B cell (primary cell): ENCODE measurements at regions not wholly inside any gene's neighbourhood (a gene's known extent, or its start where the extent isn't known, plus 50 kb on each side); places are given as distances from the start of the nearest gene placed in this dataset.

Experiments used
- ATAC-seq: fragments of 200-7000 bp; cut with Tn5 transposase; one replicate; pipeline ENCODE4 v1.10.0; 2021; ENCODE audit warnings: low read depth, mild to moderate bottlenecking, moderate number of reproducible peaks, moderate library complexity
- CTCF ChIA-PET: fragments of 350-600 bp; sonication (Branson Sonifier 250); formaldehyde crosslinking; loops from one replicate; lab custom pipeline; 2021; ENCODE audit warnings: antibody characterized with exemption, inconsistent platforms; lab: Charles Lee
- POLR2A ChIA-PET: fragments of 350-600 bp; sonication (Branson Sonifier 250); formaldehyde crosslinking; loops from one replicate; lab custom pipeline; 2021; ENCODE audit warnings: antibody characterized with exemption; lab: Charles Lee
- DNase-seq: peaks from one replicate; pipeline ENCODE4 v3.0.0; 2013
- H2AFZ ChIP-seq: 2 replicates; pipeline ENCODE4 v1.6.1; 2012; ENCODE audit warnings: mild to moderate bottlenecking, low read depth, low read length; ENCODE audit not compliant: insufficient read depth, poor library complexity, severe bottlenecking
- H3K27ac ChIP-seq, 2 donors: 1 replicate in 1 of 2; 2 replicates in 1 of 2; pipeline ENCODE4 v1.5.1; 2012 to 2013; ENCODE audit warnings: low read length in 2 of 2, mild to moderate bottlenecking in 2 of 2, moderate library complexity in 1 of 2
- H3K27me3 ChIP-seq, 4 experiments: fragments of 200-600 bp in 1 of 4; sonication (generic) in 1 of 4; replicated peaks in 1 of 4; 1 replicate in 2 of 4; 2 replicates in 2 of 4; pipeline versions ENCODE4 v1.6.1 to v1.7.0; 2013 to 2016; ENCODE audit warnings: low read length in 3 of 4, mild to moderate bottlenecking in 2 of 4, mixed read lengths in 1 of 4, moderate library complexity in 1 of 4; ENCODE audit not compliant: insufficient read depth in 4 of 4, control insufficient read depth in 3 of 4; ENCODE audit errors: control extremely low read depth in 1 of 4
- H3K36me3 ChIP-seq, 2 experiments: replicated peaks in 1 of 2; 1 replicate in 1 of 2; 2 replicates in 1 of 2; pipeline versions ENCODE4 v1.6.1 to v1.7.1; 2013; ENCODE audit warnings: low read length in 1 of 2; ENCODE audit not compliant: insufficient read depth in 2 of 2, control insufficient read depth in 1 of 2; ENCODE audit errors: control extremely low read depth in 1 of 2, extremely low read depth in 1 of 2
- H3K4me1 ChIP-seq, 2 donors: fragments of 200-600 bp in 1 of 2; sonication (generic) in 1 of 2; 1 replicate in 1 of 2; 2 replicates in 1 of 2; pipeline versions ENCODE4 v1.5.1 to v1.6.1; 2013 to 2017; ENCODE audit warnings: low read length in 2 of 2; ENCODE audit not compliant: control insufficient read depth in 2 of 2, insufficient read depth in 2 of 2
- H3K4me2 ChIP-seq: replicated peaks from 2 replicates; pipeline ENCODE3; 2012; ENCODE audit warnings: mild to moderate bottlenecking, low read depth, low read length; ENCODE audit not compliant: poor library complexity, severe bottlenecking
- H3K4me3 ChIP-seq, 5 experiments: fragments of 200-600 bp in 1 of 5; sonication (generic) in 1 of 5; 1 replicate in 3 of 5; 2 replicates in 2 of 5; pipeline versions ENCODE4 v1.5.1 to v1.7.0; 2011 to 2016; ENCODE audit warnings: low read length in 4 of 5, mild to moderate bottlenecking in 4 of 5, low read depth in 2 of 5, control low read depth in 1 of 5, moderate library complexity in 1 of 5; ENCODE audit not compliant: insufficient read depth in 1 of 5; ENCODE audit errors: control extremely low read depth in 1 of 5, extremely low read depth in 1 of 5
- H3K79me2 ChIP-seq: fragments of 200-600 bp; sonication (generic); one replicate; pipeline ENCODE4 v1.6.0; 2016; ENCODE audit warnings: low read length; ENCODE audit not compliant: control insufficient read depth, insufficient read depth
- H3K9ac ChIP-seq: fragments of 200-600 bp; sonication (generic); 2 replicates; pipeline ENCODE4 v1.6.1; 2017; ENCODE audit warnings: mild to moderate bottlenecking, low read length, moderate library complexity
- H3K9me3 ChIP-seq, 3 donors: one replicate each; pipeline versions ENCODE4 v1.6.1 to v1.7.1; 2013; ENCODE audit warnings: low read length in 2 of 3; ENCODE audit not compliant: control insufficient read depth in 2 of 3, insufficient read depth in 1 of 3; ENCODE audit errors: control extremely low read depth in 1 of 3
- H4K20me1 ChIP-seq: 2 replicates; pipeline ENCODE4 v1.6.0; 2012; ENCODE audit warnings: mild to moderate bottlenecking, low read length; ENCODE audit not compliant: insufficient read depth, control insufficient read depth, poor library complexity, severe bottlenecking
- H3K27ac Mint-ChIP-seq: one replicate; pipeline ENCODE4 v1.8.0; 2021; ENCODE audit warnings: mixed read lengths
- H3K27me3 Mint-ChIP-seq: one replicate; pipeline ENCODE4 v1.8.0; 2021; ENCODE audit warnings: mixed read lengths
- H3K4me1 Mint-ChIP-seq: one replicate; pipeline ENCODE4 v1.8.0; 2021; ENCODE audit warnings: mixed read lengths
- H3K4me3 Mint-ChIP-seq: one replicate; pipeline ENCODE4 v1.8.0; 2021; ENCODE audit warnings: mixed read lengths
- H3K9me3 Mint-ChIP-seq: one replicate; pipeline ENCODE4 v1.8.0; 2022; ENCODE audit warnings: mixed read lengths; ENCODE audit not compliant: insufficient read depth
- CTCF ChIP-seq: fragments of 200-600 bp; IDR thresholded peaks from one replicate; pipeline ENCODE4 v1.8.0; 2022; ENCODE audit warnings: antibody characterized with exemption, mild to moderate bottlenecking
- EZH2 ChIP-seq: IDR thresholded peaks from 2 replicates; pipeline ENCODE4 v1.6.1; 2012; ENCODE audit warnings: borderline replicate concordance, low read depth, mild to moderate bottlenecking, moderate library complexity, low read length; ENCODE audit not compliant: insufficient read depth, poor library complexity, severe bottlenecking
- WGBS: methylation state at CpG from one replicate; pipeline ENCODE4 v1.1.5; 2013; ENCODE audit warnings: missing lambda C conversion rate; ENCODE audit not compliant: insufficient coverage; 5-methylcytosine and 5-hydroxymethylcytosine counted together
- intact Hi-C: fragments of 100-400 bp; cut with micrococcal nuclease; formaldehyde crosslinking; loops from one replicate; pipeline ENCODE4 v1.10.0; 2022

DNA sequence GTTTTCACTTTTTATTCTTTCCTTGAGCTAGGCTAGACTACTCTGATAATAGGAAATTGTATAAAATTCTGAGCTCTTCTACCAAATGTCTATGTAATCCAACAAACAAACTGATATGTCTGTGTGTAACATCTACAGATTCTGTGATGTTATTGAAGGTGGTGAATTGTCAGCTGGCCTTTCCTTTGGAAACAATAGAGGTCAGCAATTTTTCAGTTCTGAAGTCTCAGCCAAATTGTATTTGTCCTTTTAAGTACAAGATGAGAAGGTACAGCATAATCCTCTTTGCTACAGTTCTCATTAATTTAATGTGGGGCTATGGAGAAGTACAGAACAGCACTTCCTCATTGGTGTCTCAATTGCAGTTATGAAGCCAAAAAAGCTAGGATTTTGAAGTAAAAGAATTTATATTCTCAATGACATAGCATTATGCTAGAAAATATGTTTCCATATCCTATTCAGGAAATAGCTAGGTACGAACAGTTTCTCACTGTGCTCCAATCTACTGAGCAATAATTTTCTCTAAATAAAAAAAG is 198.0 kb downstream of the HINT1 start:
- Histone ChIP-seq H3K79me2 (no peaks in the 10 kb centered on the region), H3K9me3 (peaks cover 0 to 3% (median 0%) of the 10 kb centered on the region in 3 donors), H3K4me1 (no peaks in the 10 kb centered on the region), H3K9ac (no peak overlapping the region), H4K20me1 (no peaks in the 10 kb centered on the region), H3K27me3 (no peaks in the 10 kb centered on the region), H3K4me3 (no peak overlapping the region), H2AFZ (no peak overlapping the region), H3K4me2 (no peak overlapping the region), H3K27ac (no peak overlapping the region), H3K36me3 (no peaks in the 10 kb centered on the region)
- WGBS: no CpG with 5 or more reads among the region's 1 CpG
- Mint-ChIP-seq H3K27ac (no peak overlapping the region), H3K4me3 (no peak overlapping the region), H3K27me3 (peaks cover 3% of the 10 kb centered on the region), H3K9me3 (peaks cover 3% of the 10 kb centered on the region), H3K4me1 (no peaks in the 10 kb centered on the region)
- ChIA-PET CTCF (no interaction called here), POLR2A (no interaction called here)
- ATAC-seq (no peak), DNase-seq (no peak)
- intact Hi-C loops: no loop called here
- TF ChIP-seq EZH2 (no peak), CTCF (no peak)

- Histone ChIP-seq H3K36me3 (no peaks in the 10 kb centered on the region), H3K27ac (no peak overlapping the region), H2AFZ (no peak overlapping the region), H3K4me1 (no peaks in the 10 kb centered on the region), H3K4me2 (no peak overlapping the region), H3K9me3 (peaks cover 0 to 3% (median 0%) of the 10 kb centered on the region in 3 donors), H4K20me1 (no peaks in the 10 kb centered on the region), H3K4me3 (no peak overlapping the region), H3K9ac (no peak overlapping the region), H3K27me3 (no peaks in the 10 kb centered on the region), H3K79me2 (no peaks in the 10 kb centered on the region)
- DNase-seq (no peak), ATAC-seq (no peak)
- Mint-ChIP-seq H3K4me3 (no peak overlapping the region), H3K9me3 (peaks cover 3% of the 10 kb centered on the region), H3K27ac (no peak overlapping the region), H3K27me3 (peaks cover 3% of the 10 kb centered on the region), H3K4me1 (no peaks in the 10 kb centered on the region)
- POLR2A ChIA-PET: no interaction called here
- TF ChIP-seq CTCF (no peak), EZH2 (no peak)
- CTCF ChIA-PET: no interaction called here
- no CpG with 5 or more reads among the region's 1 CpG for WGBS
- intact Hi-C loops: no loop called here
Measured at GRCh38 chr5:130965920-130966319, 199.1 kb downstream of the HINT1 start.
